ENCODE measurements at regions not wholly inside any gene's neighbourhood (a gene's known extent, or its start where the extent isn't known, plus 50 kb on each side); places are given as distances from the start of the nearest gene placed in this dataset.
"Not testable (repeated sequence)": the region's sequence is repeated elsewhere in the genome, so short reads cannot be mapped to it uniquely, and the experiment has no call there.

GRCh38 chr7:46781901-46782439, 799.9 kb downstream of the TNS3 start:
- DNase-seq, result no peak

GRCh38 chr7:46776790-46777189, 805.1 kb downstream of the TNS3 start:
- no peak for DNase-seq

- no peak for DNase-seq
Measured at GRCh38 chr7:46775776-46776175, 806.1 kb downstream of the TNS3 start.

GRCh38 chr7:46775020-46775419, 806.9 kb downstream of the TNS3 start:
- DNase-seq, result no peak

- DNase-seq, result no peak
Measured at GRCh38 chr7:46774515-46774914, 807.4 kb downstream of the TNS3 start.

- no peak for DNase-seq
Measured at GRCh38 chr7:46772776-46773175, 809.1 kb downstream of the TNS3 start.

- DNase-seq, result no peak
Measured at GRCh38 chr7:46767071-46767470, 814.8 kb downstream of the TNS3 start.

- DNase-seq, result no peak
Measured at GRCh38 chr7:46764100-46764936, 817.6 kb downstream of the TNS3 start.

- DNase-seq, result no peak
Measured at GRCh38 chr7:46763344-46763743, 818.6 kb downstream of the TNS3 start.

GRCh38 chr7:46759711-46760480, 822.0 kb downstream of the TNS3 start:
- DNase-seq, result no peak

GRCh38 chr7:46756996-46757395, 824.9 kb downstream of the TNS3 start:
- DNase-seq, result no peak

GRCh38 chr7:46756256-46756655, 825.7 kb downstream of the TNS3 start:
- no peak for DNase-seq

- DNase-seq, result no peak
Measured at GRCh38 chr7:46755120-46756034, 826.5 kb downstream of the TNS3 start.

GRCh38 chr7:46754140-46754720, 827.7 kb downstream of the TNS3 start:
- DNase-seq, result no peak

- no peak for DNase-seq
Measured at GRCh38 chr7:46753662-46754061, 828.2 kb downstream of the TNS3 start.

GRCh38 chr7:46752881-46753366, 829.0 kb downstream of the TNS3 start:
- DNase-seq, result no peak

- DNase-seq, result not testable (repeated sequence)
Measured at GRCh38 chr7:46751927-46752723, 829.8 kb downstream of the TNS3 start.

- no peak for DNase-seq
Measured at GRCh38 chr7:46751471-46751870, 830.4 kb upstream of the IGFBP3 start.

- no peak for DNase-seq
Measured at GRCh38 chr7:46750321-46750865, 829.3 kb upstream of the IGFBP3 start.

GRCh38 chr7:46747869-46748576, 827.0 kb upstream of the IGFBP3 start:
- no peak for DNase-seq
